ENCODE measurements at regions not wholly inside any gene's neighbourhood (a gene's known extent, or its start where the extent isn't known, plus 50 kb on each side); places are given as distances from the start of the nearest gene placed in this dataset.
"Not testable (repeated sequence)": the region's sequence is repeated elsewhere in the genome, so short reads cannot be mapped to it uniquely, and the experiment has no call there.

- DNase-seq (ENCODE audit: low read depth): no peak
Measured at GRCh38 chr5:158516521-158516920, 583.2 kb downstream of the EBF1 start.

DNA sequence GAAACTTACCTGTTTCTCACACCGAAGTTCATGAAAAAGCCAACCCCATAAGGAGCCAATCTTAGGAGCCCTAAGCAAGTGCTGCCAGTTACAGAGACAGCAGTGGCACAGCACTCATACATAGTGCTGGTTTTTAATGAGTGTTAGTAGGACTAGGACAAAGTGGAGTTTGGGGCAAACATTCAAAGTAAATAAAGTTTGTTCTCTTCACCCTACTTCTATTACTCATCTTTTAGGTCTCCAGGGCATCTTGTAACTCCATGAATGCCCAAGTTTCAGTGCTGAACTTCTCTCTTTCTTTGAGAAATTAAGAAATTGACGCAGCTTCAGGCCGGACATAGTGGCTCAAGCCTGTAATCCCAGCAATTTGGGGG, 584.7 kb downstream of the EBF1 start:
- DNase-seq (ENCODE audit: low read depth): no peak

- no peak for DNase-seq (ENCODE audit: low read depth)
Measured at GRCh38 chr5:158514319-158514985, 585.3 kb downstream of the EBF1 start.

DNA sequence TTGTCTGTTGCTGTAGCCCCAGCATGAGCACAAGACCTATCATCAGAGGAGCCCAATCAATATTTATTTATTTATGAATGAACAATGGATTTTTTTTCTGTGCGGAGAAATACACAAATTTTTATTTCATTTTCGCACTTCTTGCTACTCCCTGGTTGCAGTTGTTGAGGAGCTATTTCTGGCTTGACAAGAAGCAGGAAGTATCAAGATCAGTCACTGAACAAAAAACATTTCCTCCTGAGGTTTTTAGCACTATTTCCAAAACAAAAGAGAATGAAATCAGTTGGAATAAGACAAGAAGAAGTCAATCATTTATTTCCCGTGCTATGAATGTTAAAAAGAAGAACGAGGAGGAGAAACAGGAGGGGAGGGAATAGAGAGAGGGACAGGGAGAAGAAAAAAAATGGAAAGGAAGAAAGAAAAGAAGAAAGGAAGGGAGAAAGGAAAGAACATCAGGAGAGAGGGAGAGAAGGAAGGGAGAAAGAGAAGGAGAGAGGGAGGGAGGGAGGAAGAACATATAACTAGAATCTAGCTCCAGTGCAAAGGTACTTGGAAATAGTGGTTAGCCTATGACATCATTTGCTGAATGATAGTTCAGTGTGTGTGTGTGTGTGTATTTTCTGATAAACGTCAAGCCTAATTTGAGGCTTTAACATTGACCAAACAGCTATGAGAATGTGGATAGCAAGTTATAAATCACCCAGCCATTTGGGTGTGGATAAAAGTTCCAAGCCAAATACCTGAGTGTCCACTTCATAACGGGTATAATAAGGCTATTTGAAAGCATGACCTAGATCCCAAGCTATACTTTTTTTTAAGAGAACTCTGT, 586.0 kb downstream of the EBF1 start:
- DNase-seq (ENCODE audit: low read depth): no peak

- DNase-seq (ENCODE audit: low read depth): no peak
Measured at GRCh38 chr5:158511454-158511853, 588.3 kb downstream of the EBF1 start.

DNA sequence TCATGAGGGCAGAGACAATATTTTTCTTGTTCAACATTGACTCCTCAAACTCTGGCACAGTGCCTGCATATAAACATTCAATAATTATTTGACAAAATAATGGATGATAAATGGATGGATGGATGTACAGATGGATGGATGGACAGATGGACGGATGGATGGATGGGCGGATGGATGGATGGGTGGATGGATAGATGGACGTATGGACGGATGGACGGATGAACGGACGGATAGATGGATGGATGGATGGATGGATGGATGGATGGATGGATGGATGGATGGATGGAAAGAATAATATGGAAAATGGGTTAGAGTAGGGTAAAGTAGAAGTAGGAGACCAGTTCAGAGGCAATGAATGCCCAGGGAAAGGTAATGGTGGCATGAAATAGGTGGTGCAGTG, 589.2 kb downstream of the EBF1 start:
- no peak for DNase-seq (ENCODE audit: low read depth)

GRCh38 chr5:158506648-158507047, 593.1 kb downstream of the EBF1 start:
- no peak for DNase-seq (ENCODE audit: low read depth)

DNA sequence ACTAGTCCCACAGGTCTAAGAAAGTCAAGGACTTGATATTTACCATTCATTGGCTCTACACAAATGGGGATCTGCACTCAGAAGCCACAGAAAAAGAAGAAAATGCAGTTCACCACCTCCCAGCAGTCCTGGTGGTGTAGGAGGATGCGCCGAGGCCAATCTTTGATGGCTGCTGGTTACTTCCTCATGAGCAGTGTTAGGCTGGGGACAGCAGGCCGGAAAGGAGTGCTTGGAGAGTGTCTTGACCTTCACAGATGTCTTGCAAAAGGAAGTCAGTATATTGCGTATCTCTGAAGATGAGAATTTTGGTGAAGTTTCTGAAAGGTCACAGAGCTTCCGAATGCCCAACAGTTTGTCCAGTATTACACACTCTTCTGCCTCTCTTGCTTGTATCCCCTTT, 597.0 kb downstream of the EBF1 start:
- DNase-seq (ENCODE audit: low read depth): no peak

DNA sequence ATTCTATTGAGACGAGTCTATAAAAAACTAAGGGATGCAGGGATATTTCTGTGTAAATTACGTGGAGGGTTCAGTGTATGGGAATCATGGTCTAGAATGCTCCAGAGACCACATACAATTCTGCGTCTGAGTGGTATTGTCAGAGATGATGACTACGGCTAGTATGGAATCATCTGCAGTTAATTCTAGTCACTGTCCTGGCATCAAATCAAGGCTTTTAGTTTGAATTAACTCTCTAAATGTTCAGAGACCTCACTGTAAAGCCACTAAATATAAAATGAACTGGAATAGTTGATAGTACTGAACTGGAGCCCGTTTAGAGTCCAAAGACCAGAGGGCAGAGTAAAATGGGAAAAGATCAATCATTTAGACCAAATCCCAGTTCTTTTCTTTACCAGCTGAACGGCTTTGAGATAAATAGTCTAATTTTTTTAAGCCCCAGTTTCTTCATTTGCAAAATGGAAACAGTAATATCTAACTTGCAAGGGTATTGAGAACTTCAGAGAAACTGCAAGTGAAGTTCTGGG, 599.8 kb downstream of the EBF1 start:
- DNase-seq (ENCODE audit: low read depth): no peak

DNA sequence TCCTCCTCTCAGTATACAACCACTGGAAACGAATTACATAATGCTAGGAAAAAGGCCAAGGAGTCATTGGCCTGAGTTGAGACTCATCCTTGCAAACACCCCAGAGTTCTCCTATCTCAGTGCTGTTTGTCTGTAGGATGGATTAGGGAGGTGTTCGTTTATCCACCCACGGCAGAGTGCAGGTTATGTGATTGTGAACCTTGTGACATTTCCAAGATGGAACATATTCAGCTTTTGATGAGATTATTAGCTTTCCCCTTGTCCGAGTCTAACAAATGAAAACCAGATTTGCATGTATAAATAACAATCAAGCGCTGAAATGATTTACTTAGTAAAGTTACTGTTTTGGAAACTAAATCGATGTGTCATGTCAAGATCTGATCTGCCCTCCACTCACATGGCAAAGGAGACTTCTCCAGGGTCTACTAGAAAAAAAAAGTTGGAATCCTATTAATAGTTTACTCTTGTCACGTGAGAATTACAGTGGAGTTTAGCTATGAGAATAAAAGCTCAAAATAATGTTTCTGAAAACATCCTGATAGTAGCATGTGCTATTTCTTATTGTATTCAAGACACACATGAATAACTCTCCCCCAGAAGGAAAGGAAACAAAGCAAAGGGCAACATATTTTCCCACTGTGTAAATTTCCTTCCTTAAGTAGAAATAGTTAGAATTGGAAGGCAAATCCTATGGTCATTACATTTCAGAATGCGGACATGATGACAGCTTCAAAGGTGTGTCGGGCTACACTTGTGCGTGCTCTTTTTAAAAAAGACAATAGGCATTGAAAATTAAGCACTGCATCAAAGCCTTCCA, 600.4 kb downstream of the EBF1 start:
- DNase-seq (ENCODE audit: low read depth): no peak

DNA sequence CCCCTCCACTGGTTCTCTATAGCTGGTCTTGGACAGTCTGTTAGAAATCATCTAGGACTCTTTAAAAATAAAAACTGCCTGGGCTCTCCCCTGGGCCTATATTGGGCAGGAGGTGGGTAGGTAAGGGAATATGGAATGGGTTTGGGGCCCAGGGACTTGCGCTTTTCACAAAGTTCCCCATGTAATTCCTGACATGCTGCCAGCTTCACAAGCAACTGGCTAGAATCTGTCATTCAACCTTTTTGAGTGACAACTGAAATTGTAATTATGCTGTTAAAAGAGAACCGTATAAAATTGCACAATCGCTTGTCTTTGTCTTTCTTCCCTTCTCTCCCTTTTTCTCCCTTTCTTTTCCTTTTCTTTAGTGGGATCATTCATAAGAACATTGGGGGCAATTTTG, 603.1 kb downstream of the EBF1 start:
- DNase-seq (ENCODE audit: low read depth): no peak

DNA sequence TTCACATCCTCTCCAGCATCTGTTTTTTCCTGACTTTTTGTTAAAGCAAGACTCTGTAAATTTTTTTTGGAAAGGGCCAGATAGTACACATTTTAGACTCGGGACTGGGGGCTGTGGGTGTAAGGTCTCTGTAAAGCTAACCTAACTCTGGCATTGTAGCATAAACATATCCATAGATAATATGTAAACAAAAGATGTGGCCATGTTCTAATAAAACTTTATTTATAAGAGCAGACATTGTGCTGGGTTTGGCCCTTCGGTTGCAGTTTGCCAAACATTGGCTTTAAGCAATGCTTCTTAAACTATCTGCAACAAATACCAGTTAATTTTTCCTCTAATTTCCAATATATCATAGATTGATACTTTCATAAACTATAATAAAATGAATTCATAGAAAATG, 605.2 kb downstream of the EBF1 start:
- no peak for DNase-seq (ENCODE audit: low read depth)

DNA sequence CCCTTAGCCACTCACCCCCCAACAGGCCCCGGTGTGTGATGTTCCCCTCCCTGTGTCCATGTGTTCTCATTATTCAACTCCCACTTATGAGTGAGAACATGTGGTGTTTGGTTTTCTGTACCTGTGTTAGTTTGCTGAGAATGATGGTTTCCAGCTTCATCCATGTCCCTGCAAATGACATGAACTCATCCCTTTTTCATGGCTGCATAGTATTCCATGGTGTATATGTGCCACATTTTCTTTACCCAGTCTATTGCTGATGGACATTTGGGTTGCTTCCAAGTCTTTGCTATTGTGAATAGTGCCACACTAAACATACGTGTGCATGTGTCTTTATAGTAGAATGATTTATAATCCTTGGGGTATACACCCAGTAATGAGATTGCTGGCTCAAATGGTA, 605.7 kb downstream of the EBF1 start:
- DNase-seq (ENCODE audit: low read depth): not testable (repeated sequence)

DNA sequence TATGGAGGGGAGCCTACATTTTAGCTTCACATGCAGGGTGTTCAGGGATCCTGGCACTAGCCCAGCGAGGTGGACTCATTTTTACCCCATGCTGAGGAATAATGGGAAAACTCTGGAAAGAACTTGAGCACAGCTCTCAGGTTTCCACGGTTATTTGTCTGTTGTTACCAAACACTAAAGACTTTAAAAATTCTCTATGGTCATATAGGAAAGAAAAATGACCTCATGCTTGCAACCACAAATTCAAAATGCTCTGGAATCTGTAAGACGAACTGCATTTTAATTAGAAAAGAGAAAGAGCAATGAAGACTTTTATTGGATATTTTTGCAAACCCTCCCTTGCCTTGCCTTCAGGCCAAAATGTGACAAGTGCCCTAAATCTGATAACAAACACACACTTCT, 606.9 kb downstream of the EBF1 start:
- DNase-seq (ENCODE audit: low read depth): no peak

- no peak for DNase-seq (ENCODE audit: low read depth)
Measured at GRCh38 chr5:158492136-158492535, 607.6 kb downstream of the EBF1 start.

- no peak for DNase-seq (ENCODE audit: low read depth)
Measured at GRCh38 chr5:158487664-158488063, 612.1 kb downstream of the EBF1 start.

- DNase-seq (ENCODE audit: low read depth): no peak
Measured at GRCh38 chr5:158487156-158487555, 612.6 kb downstream of the EBF1 start.

- DNase-seq (ENCODE audit: low read depth): no peak
Measured at GRCh38 chr5:158486566-158486965, 613.1 kb downstream of the EBF1 start.

GRCh38 chr5:158485604-158486081, 614.1 kb downstream of the EBF1 start:
- DNase-seq (ENCODE audit: low read depth): no peak

DNA sequence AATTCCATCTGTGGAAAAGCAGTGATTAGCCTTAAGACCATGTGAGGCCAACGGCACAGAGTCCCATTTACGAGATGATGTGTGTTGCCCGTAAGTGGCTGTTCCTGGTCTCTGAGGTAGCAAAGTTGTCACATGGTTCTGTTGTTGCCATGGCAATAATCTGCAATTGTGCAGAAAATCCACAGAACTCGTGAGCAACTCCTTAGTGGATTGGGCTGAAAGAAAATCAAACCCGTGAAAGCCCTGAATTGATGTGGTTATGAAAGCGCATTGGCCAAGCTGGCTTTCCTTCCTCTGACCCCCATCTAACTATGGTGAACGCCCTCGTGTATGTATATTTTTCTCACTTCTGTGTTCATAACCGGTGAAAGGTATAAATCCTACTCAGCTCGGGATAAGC, 614.7 kb downstream of the EBF1 start:
- no peak for DNase-seq (ENCODE audit: low read depth)

GRCh38 chr5:158484150-158484549, 615.6 kb downstream of the EBF1 start:
- no peak for DNase-seq (ENCODE audit: low read depth)

- no peak for DNase-seq (ENCODE audit: low read depth)
Measured at GRCh38 chr5:158483281-158483860, 616.3 kb downstream of the EBF1 start.

All from stimulated activated CD8-positive, alpha-beta memory T cell treated with anti-CD3 and anti-CD28 coated beads, Interleukin-4, amount 100 ng/mL, for 24 hours (primary cell).